Karpas-422 (cell line): ENCODE measurements at regions not wholly inside any gene's neighbourhood (a gene's known extent, or its start where the extent isn't known, plus 50 kb on each side); places are given as distances from the start of the nearest gene placed in this dataset.

Experiments
- DNase-seq: peaks from one replicate; pipeline ENCODE4 v3.0.0-alpha.2; 2015
- H2AFZ ChIP-seq: fragments of 200-600 bp; sonication (generic); 2 replicates; pipeline ENCODE4 v1.6.1; 2014; ENCODE audit warnings: antibody characterized with exemption, low read length, mixed read lengths
- H3K27ac ChIP-seq: fragments of 200-600 bp; sonication (generic); 2 replicates; pipeline ENCODE4 v1.5.1; 2014; ENCODE audit warnings: mild to moderate bottlenecking, low read length, moderate library complexity
- H3K27me3 ChIP-seq: fragments of 200-600 bp; sonication (generic); 2 replicates; pipeline ENCODE4 v1.6.1; 2014; ENCODE audit warnings: low read length, mixed read lengths
- H3K36me3 ChIP-seq: fragments of 200-600 bp; sonication (generic); 2 replicates; pipeline ENCODE4 v1.6.1; 2014; ENCODE audit warnings: low read length, mixed read lengths; ENCODE audit not compliant: insufficient read depth
- H3K4me1 ChIP-seq: fragments of 200-600 bp; sonication (generic); 2 replicates; pipeline ENCODE4 v1.6.1; 2014; ENCODE audit warnings: mild to moderate bottlenecking, low read length, mixed read lengths
- H3K4me2 ChIP-seq: fragments of 200-600 bp; sonication (generic); 2 replicates; pipeline ENCODE4 v1.6.1; 2014; ENCODE audit warnings: low read length, low read depth, mild to moderate bottlenecking; ENCODE audit not compliant: poor library complexity, severe bottlenecking
- H3K4me3 ChIP-seq: fragments of 200-600 bp; sonication (generic); 2 replicates; pipeline ENCODE4 v1.5.1; 2014; ENCODE audit warnings: mild to moderate bottlenecking, antibody characterized with exemption, low read length, mixed read lengths
- H3K79me2 ChIP-seq: fragments of 200-600 bp; sonication (generic); 2 replicates; pipeline ENCODE4 v1.6.1; 2014; ENCODE audit warnings: mild to moderate bottlenecking, low read length, mixed read lengths
- H3K9ac ChIP-seq: fragments of 200-600 bp; sonication (generic); 2 replicates; pipeline ENCODE4 v1.6.0; 2014; ENCODE audit warnings: low read length
- H3K9me2 ChIP-seq: fragments of 200-600 bp; sonication (generic), shearing (Covaris generic); replicated peaks from 2 replicates; pipeline ENCODE4 v1.6.0; 2014; ENCODE audit warnings: mild to moderate bottlenecking, low read length, moderate library complexity; ENCODE audit not compliant: insufficient read depth
- H3K9me3 ChIP-seq: fragments of 300-700, 200-600 bp; sonication (generic); 2 replicates; pipeline ENCODE4 v1.6.1; 2014; ENCODE audit warnings: low read length, mixed read lengths
- H4K20me1 ChIP-seq: fragments of 200-600 bp; sonication (generic); 2 replicates; pipeline ENCODE4 v1.6.1; 2014; ENCODE audit warnings: mild to moderate bottlenecking, antibody characterized with exemption, low read length, low read depth; ENCODE audit not compliant: insufficient read depth

DNA sequence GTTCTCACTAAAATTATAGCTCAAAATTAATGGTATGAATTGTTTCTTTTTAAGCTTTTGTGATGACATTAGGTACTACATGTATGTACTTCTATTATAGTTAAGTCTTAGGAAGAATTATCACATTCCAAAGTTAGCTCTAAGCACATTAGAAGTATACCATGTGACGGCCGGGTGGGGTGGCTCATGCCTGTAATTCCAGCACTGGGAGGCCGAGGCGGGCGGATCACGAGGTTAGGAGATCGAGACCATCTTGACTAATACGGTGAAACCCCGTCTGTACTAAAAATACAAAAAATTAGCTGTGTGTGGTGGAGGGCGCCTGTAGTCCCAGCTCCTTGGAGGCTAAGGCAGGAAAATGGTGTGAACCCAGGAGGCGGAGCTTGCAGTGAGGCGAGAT lies 1265.1 kb upstream of the SPRY2 start:
- Histone ChIP-seq H3K9ac (no peak overlapping the region), H3K4me1 (no peaks in the 10 kb centered on the region), H2AFZ (no peak overlapping the region), H3K79me2 (no peaks in the 10 kb centered on the region), H3K4me3 (no peak overlapping the region), H4K20me1 (no peaks in the 10 kb centered on the region), H3K27me3 (no peaks in the 10 kb centered on the region), H3K27ac (no peak overlapping the region), H3K9me3 (peaks cover 14% of the 10 kb centered on the region), H3K4me2 (no peak overlapping the region), H3K9me2 (no peaks in the 10 kb centered on the region), H3K36me3 (no peaks in the 10 kb centered on the region)
- no peak for DNase-seq

DNA sequence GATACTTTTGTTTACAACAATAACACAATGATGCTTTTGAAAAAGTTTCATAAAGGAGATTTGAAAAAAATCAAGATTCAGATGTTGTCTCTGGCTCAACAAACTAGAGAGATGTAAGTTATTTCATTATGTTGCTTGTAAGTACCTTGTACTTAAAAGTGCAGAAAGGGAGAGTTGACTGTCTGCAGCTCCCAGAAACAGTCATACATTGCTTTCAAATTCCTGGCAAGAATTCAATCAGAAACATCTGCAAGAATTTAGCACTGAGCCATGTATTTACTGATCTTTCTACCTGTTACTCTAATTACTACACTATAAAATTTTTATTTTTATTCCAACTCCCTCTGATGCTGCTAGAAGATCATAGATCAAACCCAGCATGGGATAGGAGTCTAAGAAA lies 1261.3 kb upstream of the SPRY2 start:
- no peaks in the 10 kb centered on the region for H4K20me1 ChIP-seq
- H3K9me2 ChIP-seq, result no peaks in the 10 kb centered on the region
- no peaks in the 10 kb centered on the region for H3K27me3 ChIP-seq
- H3K4me3 ChIP-seq, result no peak overlapping the region
- H3K9ac ChIP-seq, result no peak overlapping the region
- no peak for DNase-seq
- H2AFZ ChIP-seq, result no peak overlapping the region
- no peak overlapping the region for H3K4me2 ChIP-seq
- H3K27ac ChIP-seq, result no peak overlapping the region
- H3K79me2 ChIP-seq, result no peaks in the 10 kb centered on the region
- peaks cover 25% of the 10 kb centered on the region for H3K9me3 ChIP-seq
- H3K36me3 ChIP-seq, result no peaks in the 10 kb centered on the region
- H3K4me1 ChIP-seq, result no peaks in the 10 kb centered on the region

- Histone ChIP-seq H3K27ac (no peak overlapping the region), H3K27me3 (no peaks in the 10 kb centered on the region), H3K36me3 (no peaks in the 10 kb centered on the region), H2AFZ (no peak overlapping the region), H3K9me3 (peaks cover 19% of the 10 kb centered on the region), H3K4me1 (no peaks in the 10 kb centered on the region), H3K4me2 (no peak overlapping the region), H4K20me1 (no peaks in the 10 kb centered on the region), H3K9me2 (no peaks in the 10 kb centered on the region), H3K9ac (no peak overlapping the region), H3K79me2 (no peaks in the 10 kb centered on the region), H3K4me3 (no peak overlapping the region)
- no peak for DNase-seq
Observed at GRCh38 chr13:81597101-81597500, 1256.2 kb upstream of the SPRY2 start.

DNA sequence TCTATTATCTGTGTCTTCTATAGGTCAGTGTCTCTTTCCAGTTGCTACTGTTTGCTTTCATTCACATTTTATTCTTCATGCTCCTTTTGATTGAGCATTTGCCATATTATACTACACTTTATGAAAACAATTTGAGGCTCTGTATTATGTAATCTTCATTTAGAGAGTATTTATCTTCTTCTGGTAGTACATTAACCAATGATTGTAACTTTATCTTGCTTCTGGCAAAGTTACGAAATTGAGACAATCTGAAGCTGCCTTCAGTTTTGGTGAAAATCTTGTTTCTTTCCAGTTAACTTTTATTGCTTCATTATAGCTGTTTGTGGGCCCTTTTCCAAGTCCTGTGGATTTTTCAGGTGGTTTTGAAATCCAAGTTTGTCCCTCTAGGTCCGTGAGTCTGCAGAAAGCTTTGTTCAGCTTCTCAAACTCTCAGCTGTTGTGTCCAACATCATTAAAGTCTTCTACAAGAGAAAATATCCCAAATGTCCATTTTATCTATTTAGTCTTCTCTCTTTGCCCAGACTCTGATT lies 1255.4 kb upstream of the SPRY2 start:
- no peak overlapping the region for H3K9ac ChIP-seq
- H2AFZ ChIP-seq, result no peak overlapping the region
- H4K20me1 ChIP-seq, result no peaks in the 10 kb centered on the region
- no peaks in the 10 kb centered on the region for H3K36me3 ChIP-seq
- no peaks in the 10 kb centered on the region for H3K9me2 ChIP-seq
- no peak overlapping the region for H3K4me3 ChIP-seq
- no peaks in the 10 kb centered on the region for H3K27me3 ChIP-seq
- peaks cover 19% of the 10 kb centered on the region for H3K9me3 ChIP-seq
- H3K4me2 ChIP-seq, result no peak overlapping the region
- H3K27ac ChIP-seq, result no peak overlapping the region
- H3K4me1 ChIP-seq, result no peaks in the 10 kb centered on the region
- no peaks in the 10 kb centered on the region for H3K79me2 ChIP-seq
- DNase-seq, result no peak

DNA sequence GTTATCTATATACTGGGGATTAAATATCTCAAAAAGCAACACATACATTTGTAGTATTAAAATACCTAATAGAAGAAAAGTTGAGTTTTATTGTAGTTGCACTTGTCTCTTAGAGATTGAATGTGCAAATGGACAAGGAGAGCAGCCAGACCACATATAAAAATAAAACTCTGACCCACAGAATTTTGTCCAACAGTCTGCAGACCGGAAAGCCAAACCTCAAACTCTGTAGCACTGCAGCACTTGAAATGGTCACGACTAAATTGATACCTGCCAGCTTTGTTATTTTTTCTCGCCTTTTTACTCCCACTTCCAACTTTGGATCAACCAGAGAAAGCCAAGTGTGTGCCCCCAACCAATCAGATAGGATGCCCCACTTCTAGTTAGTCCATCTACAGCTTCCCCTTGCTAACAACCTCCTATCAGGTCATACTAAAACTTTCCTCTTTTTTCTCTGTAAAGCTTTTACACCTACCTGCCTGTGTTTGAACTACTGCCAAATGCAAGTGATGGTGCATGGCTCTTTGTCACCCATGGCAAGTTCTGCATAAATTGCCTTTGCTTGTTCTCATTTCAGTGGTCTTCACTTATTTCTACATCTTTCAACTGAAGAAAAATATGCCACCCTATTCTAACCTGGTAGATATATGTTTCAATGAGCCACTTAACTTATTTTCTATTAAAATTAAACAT lies 1250.7 kb upstream of the SPRY2 start:
- Histone ChIP-seq H3K9me2 (no peaks in the 10 kb centered on the region), H3K27ac (no peak overlapping the region), H3K4me3 (no peak overlapping the region), H3K27me3 (no peaks in the 10 kb centered on the region), H3K79me2 (no peaks in the 10 kb centered on the region), H4K20me1 (no peaks in the 10 kb centered on the region), H3K4me1 (no peaks in the 10 kb centered on the region), H3K36me3 (no peaks in the 10 kb centered on the region), H3K9me3 (peaks cover 19% of the 10 kb centered on the region), H3K9ac (no peak overlapping the region), H3K4me2 (no peak overlapping the region), H2AFZ (no peak overlapping the region)
- DNase-seq, result no peak

GRCh38 chr13:81582381-81582780 lies 1241.5 kb upstream of the SPRY2 start:
- Histone ChIP-seq H3K27me3 (no peaks in the 10 kb centered on the region), H3K9me2 (no peaks in the 10 kb centered on the region), H3K4me3 (no peak overlapping the region), H3K4me2 (no peak overlapping the region), H3K9me3 (peaks cover 22% of the 10 kb centered on the region), H3K79me2 (no peaks in the 10 kb centered on the region), H3K9ac (no peak overlapping the region), H4K20me1 (no peaks in the 10 kb centered on the region), H3K36me3 (no peaks in the 10 kb centered on the region), H3K27ac (no peak overlapping the region), H3K4me1 (no peaks in the 10 kb centered on the region), H2AFZ (no peak overlapping the region)
- DNase-seq, result no peak

GRCh38 chr13:81577601-81578195 lies 1236.8 kb upstream of the SPRY2 start:
- Histone ChIP-seq H4K20me1 (no peaks in the 10 kb centered on the region), H3K36me3 (no peaks in the 10 kb centered on the region), H3K4me3 (no peak overlapping the region), H3K9me3 (peaks cover 24% of the 10 kb centered on the region), H3K27me3 (no peaks in the 10 kb centered on the region), H3K4me2 (no peak overlapping the region), H2AFZ (no peak overlapping the region), H3K27ac (no peak overlapping the region), H3K4me1 (no peaks in the 10 kb centered on the region), H3K9ac (no peak overlapping the region), H3K79me2 (no peaks in the 10 kb centered on the region), H3K9me2 (no peaks in the 10 kb centered on the region)
- no peak for DNase-seq

DNA sequence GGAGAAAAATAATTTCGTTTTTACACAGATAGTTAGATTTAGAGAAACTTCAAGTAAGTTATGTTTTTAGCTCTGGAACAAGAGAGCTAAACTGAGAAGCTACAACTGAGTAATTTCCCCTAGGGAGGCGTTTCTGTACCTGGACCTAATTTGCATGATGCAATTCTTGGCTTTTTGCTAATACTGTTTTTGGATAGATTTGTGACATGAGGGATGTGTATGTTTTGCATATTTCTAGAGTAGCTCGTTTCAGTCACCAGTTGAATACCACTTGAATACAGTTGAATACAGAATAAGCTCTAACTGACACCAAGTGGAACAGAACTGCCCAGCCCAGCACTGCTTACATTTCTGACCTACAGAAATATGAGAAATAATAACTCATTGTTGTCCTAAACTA lies 1227.9 kb upstream of the SPRY2 start:
- H3K27me3 ChIP-seq, result no peaks in the 10 kb centered on the region
- no peaks in the 10 kb centered on the region for H3K4me1 ChIP-seq
- H3K9me3 ChIP-seq, result peaks cover 14% of the 10 kb centered on the region; the same call in 1 of the 2 replicates
- no peaks in the 10 kb centered on the region for H3K9me2 ChIP-seq
- no peak overlapping the region for H3K4me2 ChIP-seq
- H3K36me3 ChIP-seq, result no peaks in the 10 kb centered on the region
- DNase-seq, result no peak
- no peak overlapping the region for H3K4me3 ChIP-seq
- H4K20me1 ChIP-seq, result no peaks in the 10 kb centered on the region
- no peak overlapping the region for H2AFZ ChIP-seq
- no peak overlapping the region for H3K9ac ChIP-seq
- H3K27ac ChIP-seq, result no peak overlapping the region
- no peaks in the 10 kb centered on the region for H3K79me2 ChIP-seq
